ENCODE measurements at regions not wholly inside any gene's neighbourhood (a gene's known extent, or its start where the extent isn't known, plus 50 kb on each side); places are given as distances from the start of the nearest gene placed in this dataset.

DNA sequence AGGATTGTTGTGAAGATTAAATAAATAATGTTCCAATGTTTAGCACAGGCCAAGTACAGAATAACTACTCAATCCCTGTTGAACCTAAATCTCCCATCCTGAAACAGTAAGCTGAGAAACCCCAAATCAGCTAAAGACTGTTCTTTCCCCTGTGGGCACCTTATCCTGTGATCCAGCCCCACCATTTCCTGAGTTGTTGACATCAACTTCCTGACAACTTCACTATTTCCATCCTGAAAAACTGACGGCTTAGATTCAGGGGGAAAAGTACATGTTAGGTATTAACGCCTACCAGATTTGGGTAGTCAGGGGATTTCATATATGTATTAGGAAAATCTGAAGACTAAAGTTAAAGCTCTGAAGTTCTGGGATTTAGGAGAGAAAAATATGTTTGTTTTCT, 51.7 kb upstream of the PALMD start:
- TF ChIP-seq, protein P1, sequence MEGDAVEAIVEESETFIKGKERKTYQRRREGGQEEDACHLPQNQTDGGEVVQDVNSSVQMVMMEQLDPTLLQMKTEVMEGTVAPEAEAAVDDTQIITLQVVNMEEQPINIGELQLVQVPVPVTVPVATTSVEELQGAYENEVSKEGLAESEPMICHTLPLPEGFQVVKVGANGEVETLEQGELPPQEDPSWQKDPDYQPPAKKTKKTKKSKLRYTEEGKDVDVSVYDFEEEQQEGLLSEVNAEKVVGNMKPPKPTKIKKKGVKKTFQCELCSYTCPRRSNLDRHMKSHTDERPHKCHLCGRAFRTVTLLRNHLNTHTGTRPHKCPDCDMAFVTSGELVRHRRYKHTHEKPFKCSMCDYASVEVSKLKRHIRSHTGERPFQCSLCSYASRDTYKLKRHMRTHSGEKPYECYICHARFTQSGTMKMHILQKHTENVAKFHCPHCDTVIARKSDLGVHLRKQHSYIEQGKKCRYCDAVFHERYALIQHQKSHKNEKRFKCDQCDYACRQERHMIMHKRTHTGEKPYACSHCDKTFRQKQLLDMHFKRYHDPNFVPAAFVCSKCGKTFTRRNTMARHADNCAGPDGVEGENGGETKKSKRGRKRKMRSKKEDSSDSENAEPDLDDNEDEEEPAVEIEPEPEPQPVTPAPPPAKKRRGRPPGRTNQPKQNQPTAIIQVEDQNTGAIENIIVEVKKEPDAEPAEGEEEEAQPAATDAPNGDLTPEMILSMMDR (IDR thresholded peaks at IDR 0.05; ENCODE audit: low read depth, low read length, missing control alignments): no peak
- H3K36me3 ChIP-seq (replicated peaks): no peaks in the 10 kb centered on the region
- DNase-seq: no peak
- in situ Hi-C loops (cut with HindIII; ENCODE audit: low pct_ligation_motif_present, low sequenced_read_pairs): no loop called here
- no peak overlapping the region for H3K4me3 ChIP-seq (ENCODE audit: low read depth, low read length)
- H3K27me3 ChIP-seq (replicated peaks): no peaks in the 10 kb centered on the region
- no peak overlapping the region for H3K27ac ChIP-seq

DNA sequence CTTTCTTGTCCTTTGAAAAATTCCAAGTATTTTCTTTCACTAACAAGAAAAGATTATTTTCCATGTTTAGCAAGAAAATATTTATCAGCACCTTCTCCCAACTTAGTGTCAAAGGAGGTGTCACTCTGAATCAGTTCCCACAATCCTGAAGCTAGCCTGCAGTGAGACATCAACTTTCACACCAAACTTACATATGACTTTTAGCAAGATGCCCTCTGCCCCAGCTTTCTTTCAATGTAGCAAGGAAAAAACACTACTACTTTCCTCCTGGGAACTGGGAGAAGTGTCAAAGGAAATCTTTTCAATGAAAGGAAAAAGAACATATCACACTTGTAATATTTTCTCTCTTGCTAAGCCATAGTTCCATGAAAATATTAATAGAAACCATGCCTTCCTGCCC, 50.9 kb upstream of the PALMD start:
- Histone ChIP-seq H3K36me3 (replicated peaks) (no peaks in the 10 kb centered on the region), H3K27ac (no peak overlapping the region), H3K27me3 (replicated peaks) (no peaks in the 10 kb centered on the region), H3K4me3 (ENCODE audit: low read depth, low read length) (no peak overlapping the region)
- TF ChIP-seq, protein P1 (IDR thresholded peaks at IDR 0.05; ENCODE audit: low read depth, low read length, missing control alignments): no peak
- in situ Hi-C loops (cut with HindIII; ENCODE audit: low pct_ligation_motif_present, low sequenced_read_pairs): no loop called here
- no peak for DNase-seq

DNA sequence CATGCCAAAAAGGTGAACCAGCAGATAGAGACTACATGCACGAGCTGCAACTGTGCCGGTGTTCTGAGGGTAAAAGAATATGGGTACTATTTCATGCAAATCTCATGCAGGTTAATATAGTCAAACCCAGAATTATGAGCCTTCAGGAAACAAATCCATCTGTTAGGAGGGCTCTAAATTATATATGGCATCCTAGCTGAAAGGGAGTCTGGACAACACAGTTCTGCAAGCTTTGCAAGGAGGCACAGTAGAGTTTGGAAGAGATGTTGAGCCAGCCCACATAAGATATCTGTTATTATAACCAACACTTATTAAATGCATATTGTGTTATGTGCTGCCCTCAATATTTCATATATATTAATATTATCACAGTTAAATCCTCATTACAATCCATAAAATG, 50.5 kb upstream of the PALMD start:
- TF ChIP-seq, protein P1 (IDR thresholded peaks at IDR 0.05; ENCODE audit: low read depth, low read length, missing control alignments): no peak
- DNase-seq: no peak
- Histone ChIP-seq H3K36me3 (replicated peaks) (no peaks in the 10 kb centered on the region), H3K27me3 (replicated peaks) (no peaks in the 10 kb centered on the region), H3K4me3 (ENCODE audit: low read depth, low read length) (no peak overlapping the region), H3K27ac (no peak overlapping the region)
- in situ Hi-C loops (cut with HindIII; ENCODE audit: low pct_ligation_motif_present, low sequenced_read_pairs): no loop called here
